Spinal cord (tissue), 9 donors: ENCODE measurements at regions not wholly inside any gene's neighbourhood (a gene's known extent, or its start where the extent isn't known, plus 50 kb on each side); places are given as distances from the start of the nearest gene placed in this dataset.

Source experiments
- DNase-seq, 6 donors: peaks; one replicate each; pipeline versions ENCODE4 v3.0.0 to v3.0.0-alpha.2; 2013 to 2015; ENCODE audit warnings: low spot score in 6 of 6, low read depth in 4 of 6
- H3K27ac ChIP-seq: one replicate; pipeline ENCODE4 v1.5.1; 2013; ENCODE audit warnings: low read depth, low read length, control low read depth
- H3K27me3 ChIP-seq: one replicate; pipeline ENCODE4 v1.6.1; 2013; ENCODE audit warnings: low read length; ENCODE audit not compliant: control insufficient read depth, insufficient read depth
- H3K36me3 ChIP-seq: one replicate; pipeline ENCODE4 v1.6.1; 2013; ENCODE audit warnings: low read length; ENCODE audit not compliant: control insufficient read depth, insufficient read depth
- H3K4me1 ChIP-seq: one replicate; pipeline ENCODE4 v1.6.1; 2013; ENCODE audit warnings: low read length; ENCODE audit not compliant: control insufficient read depth, insufficient read depth
- H3K4me3 ChIP-seq: one replicate; pipeline ENCODE4 v1.5.1; 2013; ENCODE audit warnings: low read depth, low read length, control low read depth
- H3K9me3 ChIP-seq: one replicate; pipeline ENCODE4 v1.6.1; 2013; ENCODE audit warnings: low read length; ENCODE audit not compliant: control insufficient read depth, insufficient read depth
- WGBS: methylation state at CpG from one replicate; pipeline ENCODE4 v1.1.5; 2013; ENCODE audit warnings: missing lambda C conversion rate; ENCODE audit not compliant: insufficient coverage; 5-methylcytosine and 5-hydroxymethylcytosine counted together
- donor health status: healthy.

GRCh38 chr13:69461397-69461796, 646.2 kb upstream of the ATXN8OS start:
- H3K4me3 ChIP-seq: no peak overlapping the region
- H3K9me3 ChIP-seq: peaks cover under 1% of the 10 kb centered on the region
- peak in 3 of 6 donors; percentile 11 to 86 (median 66) for DNase-seq
- H3K4me1 ChIP-seq: no peaks in the 10 kb centered on the region
- H3K36me3 ChIP-seq: no peaks in the 10 kb centered on the region
- H3K27ac ChIP-seq: no peak overlapping the region
- H3K27me3 ChIP-seq: no peaks in the 10 kb centered on the region
- WGBS: 100% methylated on average over 1 of the region's 2 CpGs

DNA sequence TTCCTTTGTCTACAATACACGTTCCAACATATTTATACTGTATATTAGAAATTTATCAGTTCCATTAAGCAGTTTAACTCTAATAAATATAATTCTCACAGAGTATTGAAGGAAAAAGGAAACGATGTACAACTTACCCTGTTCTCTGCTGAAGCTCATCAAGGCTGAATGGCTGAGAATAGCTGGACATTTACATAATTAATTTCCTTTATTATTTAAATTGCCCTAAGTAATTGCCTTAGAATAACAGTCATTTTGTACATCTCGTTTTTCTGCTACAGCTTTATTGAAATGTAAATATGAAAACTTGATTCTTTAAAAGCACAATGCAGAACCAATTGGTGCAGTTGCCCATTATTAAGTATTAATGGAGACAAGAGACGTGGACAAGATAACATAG, 648.3 kb upstream of the ATXN8OS start:
- no CpG with 5 or more reads among the region's 4 CpGs for WGBS
- Histone ChIP-seq H3K9me3 (no peaks in the 10 kb centered on the region), H3K4me1 (no peaks in the 10 kb centered on the region), H3K36me3 (no peaks in the 10 kb centered on the region), H3K27me3 (no peaks in the 10 kb centered on the region), H3K27ac (no peak overlapping the region), H3K4me3 (no peak overlapping the region)
- DNase-seq: peak in 1 of 6 donors; percentile 7

DNA sequence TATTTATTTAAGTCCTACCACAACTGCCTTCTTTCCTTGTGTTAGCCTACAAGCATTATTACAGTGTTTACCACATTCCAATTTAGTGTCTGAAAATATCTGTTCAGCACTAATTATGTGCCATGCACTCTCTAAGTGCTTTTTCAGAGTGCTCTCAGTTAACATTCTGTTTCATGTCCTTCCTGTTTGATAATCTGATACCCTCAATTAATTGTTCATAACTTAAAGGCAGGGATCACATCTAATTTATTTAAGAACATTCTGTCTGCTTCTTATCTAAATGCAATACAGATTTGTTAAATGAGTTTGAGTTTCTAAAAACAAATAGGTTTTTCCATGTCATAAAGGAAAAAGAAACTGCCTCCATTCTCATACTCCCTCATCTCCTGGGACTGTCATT, 649.6 kb upstream of the ATXN8OS start:
- H3K27ac ChIP-seq: no peak overlapping the region
- no peaks in the 10 kb centered on the region for H3K36me3 ChIP-seq
- peak in 1 of 6 donors; percentile 13 for DNase-seq
- no peaks in the 10 kb centered on the region for H3K9me3 ChIP-seq
- no peaks in the 10 kb centered on the region for H3K4me1 ChIP-seq
- H3K27me3 ChIP-seq: no peaks in the 10 kb centered on the region
- no peak overlapping the region for H3K4me3 ChIP-seq

DNA sequence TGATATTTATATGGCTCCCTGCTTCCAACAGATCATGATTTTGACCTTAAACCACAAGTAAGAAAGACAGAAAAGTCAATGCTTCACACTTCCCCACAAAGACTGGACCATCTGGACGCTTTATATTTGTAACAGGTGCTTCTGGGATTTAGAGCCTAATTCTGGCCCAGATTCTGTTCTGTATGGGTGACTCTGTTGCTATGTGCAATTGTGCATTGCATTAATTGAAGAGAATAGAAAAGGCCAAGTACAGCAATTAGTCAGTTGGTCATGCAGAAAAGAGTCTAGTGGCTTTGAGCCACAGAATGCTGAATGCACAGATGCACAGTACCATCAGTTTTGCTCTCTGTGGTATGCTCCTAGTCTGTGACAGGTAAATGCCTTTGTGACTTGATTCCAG, 657.4 kb upstream of the ATXN8OS start:
- DNase-seq: peak in 4 of 6 donors; percentile 13 to 82 (median 52)
- no peaks in the 10 kb centered on the region for H3K36me3 ChIP-seq
- no peak overlapping the region for H3K4me3 ChIP-seq
- no CpG with 5 or more reads among the region's 1 CpG for WGBS
- H3K9me3 ChIP-seq: no peaks in the 10 kb centered on the region
- no peaks in the 10 kb centered on the region for H3K4me1 ChIP-seq
- H3K27ac ChIP-seq: no peak overlapping the region
- no peaks in the 10 kb centered on the region for H3K27me3 ChIP-seq

GRCh38 chr13:69425235-69425634, 682.4 kb upstream of the ATXN8OS start:
- no peaks in the 10 kb centered on the region for H3K36me3 ChIP-seq
- no peaks in the 10 kb centered on the region for H3K4me1 ChIP-seq
- H3K27me3 ChIP-seq: no peaks in the 10 kb centered on the region
- H3K27ac ChIP-seq: no peak overlapping the region
- DNase-seq: no peak
- no peak overlapping the region for H3K4me3 ChIP-seq
- peaks cover 3% of the 10 kb centered on the region for H3K9me3 ChIP-seq

- no peak overlapping the region for H3K27ac ChIP-seq
- no peaks in the 10 kb centered on the region for H3K4me1 ChIP-seq
- no peak overlapping the region for H3K4me3 ChIP-seq
- DNase-seq: no peak
- peaks cover 3% of the 10 kb centered on the region for H3K9me3 ChIP-seq
- H3K27me3 ChIP-seq: no peaks in the 10 kb centered on the region
- no peaks in the 10 kb centered on the region for H3K36me3 ChIP-seq
- WGBS: 91% methylated on average over 2 of the region's 2 CpGs
These were observed 683.8 kb upstream of the ATXN8OS start for GRCh38 chr13:69423844-69424243.

GRCh38 chr13:69418319-69418718, 689.3 kb upstream of the ATXN8OS start:
- no peaks in the 10 kb centered on the region for H3K27me3 ChIP-seq
- no peaks in the 10 kb centered on the region for H3K36me3 ChIP-seq
- H3K27ac ChIP-seq: no peak overlapping the region
- no peak for DNase-seq
- H3K9me3 ChIP-seq: no peaks in the 10 kb centered on the region
- H3K4me1 ChIP-seq: no peaks in the 10 kb centered on the region
- H3K4me3 ChIP-seq: no peak overlapping the region

DNA sequence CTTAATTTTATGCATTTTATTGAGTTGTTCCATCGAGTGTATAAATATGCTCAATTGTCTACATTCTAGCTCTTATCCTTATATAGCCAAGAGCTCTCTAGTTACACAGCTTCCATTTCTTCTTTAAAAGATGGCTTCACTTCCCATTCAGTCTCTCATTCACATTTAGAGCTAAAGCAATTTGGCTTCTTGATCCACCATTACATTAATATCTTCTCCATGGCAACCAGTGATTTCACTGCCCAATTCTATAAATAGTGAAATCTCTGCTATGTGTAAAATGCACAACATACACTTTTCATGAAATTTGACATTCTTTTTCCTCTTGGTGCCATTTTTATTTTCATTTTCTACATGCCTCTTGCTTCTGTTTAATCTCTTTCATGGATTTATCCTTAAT, 696.9 kb upstream of the ATXN8OS start:
- Histone ChIP-seq H3K27me3 (no peaks in the 10 kb centered on the region), H3K36me3 (no peaks in the 10 kb centered on the region), H3K4me3 (no peak overlapping the region), H3K9me3 (no peaks in the 10 kb centered on the region), H3K27ac (no peak overlapping the region), H3K4me1 (no peaks in the 10 kb centered on the region)
- WGBS: no CpG with 5 or more reads among the region's 1 CpG
- DNase-seq: peak in 2 of 6 donors; percentile 9 to 32

GRCh38 chr13:69391756-69392155, 715.9 kb upstream of the ATXN8OS start:
- H3K4me1 ChIP-seq: no peaks in the 10 kb centered on the region
- no peak overlapping the region for H3K27ac ChIP-seq
- no CpG with 5 or more reads among the region's 2 CpGs for WGBS
- H3K27me3 ChIP-seq: no peaks in the 10 kb centered on the region
- H3K9me3 ChIP-seq: no peaks in the 10 kb centered on the region
- H3K4me3 ChIP-seq: no peak overlapping the region
- H3K36me3 ChIP-seq: no peaks in the 10 kb centered on the region
- DNase-seq: no peak

GRCh38 chr13:69389899-69390298, 717.7 kb upstream of the ATXN8OS start:
- no peak overlapping the region for H3K27ac ChIP-seq
- H3K36me3 ChIP-seq: no peaks in the 10 kb centered on the region
- H3K4me1 ChIP-seq: no peaks in the 10 kb centered on the region
- no peak for DNase-seq
- no peak overlapping the region for H3K4me3 ChIP-seq
- no peaks in the 10 kb centered on the region for H3K9me3 ChIP-seq
- no peaks in the 10 kb centered on the region for H3K27me3 ChIP-seq
- no CpG with 5 or more reads among the region's 4 CpGs for WGBS
